ENCODE measurements at regions not wholly inside any gene's neighbourhood (a gene's known extent, or its start where the extent isn't known, plus 50 kb on each side); places are given as distances from the start of the nearest gene placed in this dataset.

GRCh38 chr13:75993823-75994222 lies 357.7 kb downstream of the LMO7 start:
- TF ChIP-seq CTCF (IDR thresholded peaks at IDR 0.05; ENCODE audit: extremely low read depth in 1 of 2, insufficient read depth in 1 of 2, low read depth in 1 of 2, low read length in 2 of 2) (no peak), EZH2 (IDR thresholded peaks at IDR 0.05; ENCODE audit: borderline replicate concordance, low read depth, low read length, severe bottlenecking) (no peak), POLR2A (IDR thresholded peaks at IDR 0.05; ENCODE audit: low read depth, low read length) (no peak), POLR2AphosphoS5 (IDR thresholded peaks at IDR 0.05; ENCODE audit: insufficient read depth, low read depth, low read length) (no peak), FOS (IDR thresholded peaks at IDR 0.05; ENCODE audit: borderline replicate concordance, insufficient read depth, low read length) (no peak), GATA2 (IDR thresholded peaks at IDR 0.05; ENCODE audit: insufficient read depth, insufficient read length, low read depth, low read length) (no peak), MYC (IDR thresholded peaks at IDR 0.05; ENCODE audit: low read depth, low read length) (no peak)

Data from endothelial cell of umbilical vein (primary cell).